ENCODE measurements at regions not wholly inside any gene's neighbourhood (a gene's known extent, or its start where the extent isn't known, plus 50 kb on each side); places are given as distances from the start of the nearest gene placed in this dataset.

GRCh38 chr16:6165330-6165979, 1067.9 kb upstream of the EEF2KMT start:
- H3K4me3 ChIP-seq (ENCODE audit: low read depth, low read length), result no peak overlapping the region
- TF ChIP-seq CTCF (IDR thresholded peaks at IDR 0.05; ENCODE audit: insufficient read depth, low read depth, low read length), result no peak
- no peak for DNase-seq (ENCODE audit: low read depth)

GRCh38 chr16:6160871-6161270, 1063.3 kb upstream of the EEF2KMT start:
- DNase-seq (ENCODE audit: low read depth), result no peak
- TF ChIP-seq CTCF (IDR thresholded peaks at IDR 0.05; ENCODE audit: insufficient read depth, low read depth, low read length), result no peak
- H3K4me3 ChIP-seq (ENCODE audit: low read depth, low read length), result no peak overlapping the region

- no peak overlapping the region for H3K4me3 ChIP-seq (ENCODE audit: low read depth, low read length)
- TF ChIP-seq CTCF (IDR thresholded peaks at IDR 0.05; ENCODE audit: insufficient read depth, low read depth, low read length), result no peak
- DNase-seq (ENCODE audit: low read depth), result no peak
These were observed 1062.7 kb upstream of the EEF2KMT start for GRCh38 chr16:6160303-6160702.

- no peak for TF ChIP-seq CTCF (IDR thresholded peaks at IDR 0.05; ENCODE audit: insufficient read depth, low read depth, low read length)
- DNase-seq (ENCODE audit: low read depth), result no peak
- no peak overlapping the region for H3K4me3 ChIP-seq (ENCODE audit: low read depth, low read length)
These were observed 1060.2 kb upstream of the EEF2KMT start for GRCh38 chr16:6157806-6158205.

- DNase-seq (ENCODE audit: low read depth), result no peak
- TF ChIP-seq CTCF (IDR thresholded peaks at IDR 0.05; ENCODE audit: insufficient read depth, low read depth, low read length), result no peak
- H3K4me3 ChIP-seq (ENCODE audit: low read depth, low read length), result no peak overlapping the region
These were observed 1057.7 kb upstream of the EEF2KMT start for GRCh38 chr16:6155271-6155670.

GRCh38 chr16:6153901-6154300, 1056.3 kb upstream of the EEF2KMT start:
- TF ChIP-seq CTCF (IDR thresholded peaks at IDR 0.05; ENCODE audit: insufficient read depth, low read depth, low read length), result no peak
- H3K4me3 ChIP-seq (ENCODE audit: low read depth, low read length), result no peak overlapping the region
- no peak for DNase-seq (ENCODE audit: low read depth)

- no peak for DNase-seq (ENCODE audit: low read depth)
- TF ChIP-seq CTCF (IDR thresholded peaks at IDR 0.05; ENCODE audit: insufficient read depth, low read depth, low read length), result no peak
- no peak overlapping the region for H3K4me3 ChIP-seq (ENCODE audit: low read depth, low read length)
These were observed 1051.4 kb upstream of the EEF2KMT start for GRCh38 chr16:6149031-6149430.

Data from fibroblast of villous mesenchyme (primary cell).